SKM-1 treated with dmso at 0.1 percent for 144 hours (cell line): ENCODE measurements at regions not wholly inside any gene's neighbourhood (a gene's known extent, or its start where the extent isn't known, plus 50 kb on each side); places are given as distances from the start of the nearest gene placed in this dataset.

Source experiments
- DNase-seq: peaks from one replicate; lab custom pipeline; 2025; ENCODE audit not compliant: unreplicated experiment; lab: John Stamatoyannopoulos, UW

DNA sequence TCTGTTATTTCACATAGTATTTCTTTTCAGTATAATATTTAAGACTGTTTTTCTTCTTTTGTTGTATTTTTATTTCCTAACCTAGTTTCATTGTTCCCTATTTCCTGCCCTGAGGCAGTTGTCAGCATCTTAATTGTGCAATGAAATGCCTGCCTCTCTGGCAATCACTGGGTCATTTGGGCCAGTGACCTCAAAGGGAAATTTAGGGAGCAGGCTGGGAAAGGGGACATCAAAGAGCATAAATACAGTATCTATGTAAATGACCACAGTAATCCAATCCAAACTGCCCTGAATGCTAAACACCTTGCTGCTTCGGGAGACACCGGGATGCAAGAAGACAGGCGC lies 147.8 kb downstream of the TLR5 start:
- no peak for DNase-seq

DNA sequence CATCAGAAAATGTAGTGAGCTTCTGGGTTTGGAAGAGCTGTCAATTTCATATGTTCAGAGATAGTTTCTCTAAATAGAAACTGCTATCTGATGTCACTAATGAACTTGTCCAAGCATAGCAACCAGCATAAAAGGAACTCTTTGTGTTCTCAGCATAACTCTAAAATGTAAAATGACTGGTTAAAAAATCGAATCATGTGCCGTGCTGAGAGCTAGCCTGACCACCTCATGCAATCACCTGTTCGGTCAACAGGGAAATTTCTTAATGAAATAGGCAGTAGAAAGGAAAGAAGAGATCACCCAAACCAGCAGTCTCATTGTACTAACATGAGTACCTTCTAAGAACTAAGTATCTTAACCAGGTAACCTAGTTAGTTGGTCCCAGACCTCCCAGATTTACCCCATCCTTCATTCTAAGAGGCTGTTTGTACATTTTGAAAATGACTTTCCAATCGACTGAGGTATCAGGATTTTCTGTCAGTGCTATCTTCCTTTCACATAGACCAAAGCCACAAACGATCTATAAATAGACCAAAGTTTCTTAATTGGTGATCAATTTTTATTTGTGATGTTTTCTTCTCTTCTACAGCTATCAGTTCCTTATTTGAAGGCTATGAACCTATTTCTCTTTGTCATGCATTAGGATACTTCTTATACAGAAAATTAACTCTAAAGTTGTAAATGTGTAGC lies 147.3 kb downstream of the TLR5 start:
- no peak for DNase-seq

DNA sequence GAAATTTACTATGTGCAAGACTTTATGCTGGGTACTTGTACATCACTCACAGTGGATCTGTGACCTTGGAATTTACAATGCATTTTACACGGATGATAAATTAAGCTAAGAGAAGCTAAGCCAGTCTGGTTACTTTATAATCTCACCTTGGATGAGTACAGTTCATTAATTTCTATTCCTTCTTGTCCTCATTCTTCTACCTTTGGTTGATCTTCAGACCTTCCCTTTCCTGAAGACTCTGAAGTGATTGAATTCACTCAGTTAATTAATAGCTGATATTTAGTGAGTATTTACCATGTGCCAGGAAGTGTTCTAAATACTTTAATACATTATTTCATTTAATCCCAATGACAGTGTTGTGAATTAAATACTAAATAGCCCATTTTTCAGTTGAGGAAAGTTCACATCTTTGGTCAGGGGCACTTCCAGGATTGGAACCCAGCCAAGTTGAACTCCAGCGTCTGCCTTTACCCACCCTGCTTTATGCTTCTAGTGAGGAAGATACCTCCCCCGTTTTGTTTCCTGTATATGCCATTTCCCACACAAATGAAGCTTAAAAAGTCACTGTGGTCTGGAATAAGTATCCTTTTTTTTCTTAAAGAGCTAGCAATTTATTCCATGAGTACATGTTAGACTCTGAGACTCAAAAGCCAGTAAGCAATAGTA lies 146.6 kb downstream of the TLR5 start:
- DNase-seq, result no peak

DNA sequence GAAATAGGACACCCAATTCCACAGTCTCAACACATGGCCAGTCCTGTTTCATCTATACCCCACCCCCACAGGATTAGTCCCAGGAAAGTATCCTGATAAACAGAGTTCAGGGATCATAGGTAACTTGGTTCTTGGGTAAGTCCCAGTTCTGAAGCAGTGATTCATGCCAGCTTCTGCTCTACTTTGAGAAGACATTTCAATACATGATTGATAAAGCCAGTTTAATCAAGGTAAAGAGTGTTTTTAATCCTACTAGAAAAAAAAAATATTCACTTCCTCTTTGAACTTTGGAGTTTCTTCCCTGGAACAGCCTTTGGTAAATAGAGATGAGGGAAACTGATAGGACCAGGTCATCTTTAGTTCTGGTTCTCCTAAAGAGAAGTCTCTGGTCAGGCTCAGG lies 142.4 kb downstream of the TLR5 start:
- no peak for DNase-seq

DNA sequence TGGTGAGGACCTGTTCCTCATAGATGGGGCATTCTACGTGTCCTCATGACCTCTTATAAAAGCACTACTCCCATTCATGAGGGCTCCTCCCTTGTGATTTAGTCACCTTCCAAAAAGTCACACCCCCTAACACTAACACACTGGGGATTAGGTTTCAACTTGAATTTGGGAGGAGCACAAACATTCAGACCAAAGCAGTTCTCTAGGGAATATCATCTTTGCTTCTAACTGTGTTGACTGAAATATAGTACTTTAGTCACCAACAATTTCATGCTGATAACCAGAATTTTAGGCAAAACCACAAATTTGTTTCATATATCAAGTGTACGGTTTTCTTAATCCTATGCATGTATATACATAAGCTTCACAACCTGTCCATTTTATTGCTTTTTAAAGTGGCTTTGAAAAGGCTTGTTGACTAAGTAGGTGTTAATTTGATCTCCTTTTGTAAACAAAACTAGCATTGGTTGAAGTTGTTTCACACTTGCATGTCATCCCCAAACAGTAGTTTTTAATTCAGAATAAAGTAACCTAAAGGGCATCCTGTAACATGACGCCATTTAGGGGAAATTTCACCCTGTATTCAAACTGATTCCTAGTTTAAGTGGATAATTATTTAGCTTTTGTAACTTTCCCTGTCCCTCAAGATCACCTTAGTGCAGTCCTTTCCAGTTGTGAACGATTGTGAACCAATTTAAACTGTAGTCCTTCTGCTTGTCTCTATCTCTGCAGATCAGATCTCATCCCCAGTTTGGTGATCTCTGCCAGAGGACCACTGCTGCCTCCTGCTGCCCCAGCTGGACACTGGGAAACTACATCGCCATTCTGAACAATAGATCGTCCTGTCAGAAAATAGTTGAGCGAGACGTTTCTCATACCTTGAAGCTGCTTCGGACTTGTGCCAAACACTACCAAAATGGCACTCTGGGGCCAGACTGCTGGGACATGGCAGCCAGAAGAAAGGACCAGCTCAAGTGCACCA lies 141.1 kb downstream of the TLR5 start:
- no peak for DNase-seq

DNA sequence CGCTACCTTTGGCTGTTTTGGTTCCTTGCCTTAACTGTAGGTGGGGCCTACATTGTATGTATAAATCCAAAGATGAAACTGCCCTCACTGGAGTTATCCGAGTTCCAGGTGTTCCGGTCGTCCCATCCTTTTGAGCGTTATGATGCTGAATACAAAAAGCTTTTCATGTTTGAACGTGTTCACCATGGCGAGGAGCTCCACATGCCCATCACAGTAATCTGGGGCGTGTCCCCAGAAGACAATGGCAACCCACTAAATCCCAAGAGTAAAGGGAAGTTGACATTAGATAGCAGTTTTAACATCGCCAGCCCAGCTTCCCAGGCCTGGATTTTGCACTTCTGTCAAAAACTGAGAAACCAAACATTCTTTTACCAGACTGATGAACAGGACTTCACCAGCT lies 139.5 kb downstream of the TLR5 start:
- DNase-seq, result no peak

DNA sequence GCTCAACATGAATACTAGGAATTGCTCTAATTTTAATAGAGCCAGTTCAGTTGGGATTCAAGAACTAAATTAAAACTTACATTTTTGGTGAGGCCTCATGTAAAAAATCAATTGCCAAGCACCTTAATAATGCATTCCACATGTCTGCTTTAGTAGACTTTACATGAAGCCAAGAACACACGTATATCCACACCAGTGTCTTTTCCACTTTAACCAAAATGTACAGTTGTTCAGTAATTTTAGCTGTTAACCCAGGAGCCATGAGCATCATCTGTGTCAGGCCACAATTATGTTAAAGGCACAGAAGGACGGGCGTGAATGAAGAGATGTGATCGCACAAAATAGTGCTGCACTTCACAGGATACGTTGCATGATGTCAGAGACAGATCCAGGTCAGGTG lies 136.7 kb downstream of the TLR5 start:
- DNase-seq, result no peak

DNA sequence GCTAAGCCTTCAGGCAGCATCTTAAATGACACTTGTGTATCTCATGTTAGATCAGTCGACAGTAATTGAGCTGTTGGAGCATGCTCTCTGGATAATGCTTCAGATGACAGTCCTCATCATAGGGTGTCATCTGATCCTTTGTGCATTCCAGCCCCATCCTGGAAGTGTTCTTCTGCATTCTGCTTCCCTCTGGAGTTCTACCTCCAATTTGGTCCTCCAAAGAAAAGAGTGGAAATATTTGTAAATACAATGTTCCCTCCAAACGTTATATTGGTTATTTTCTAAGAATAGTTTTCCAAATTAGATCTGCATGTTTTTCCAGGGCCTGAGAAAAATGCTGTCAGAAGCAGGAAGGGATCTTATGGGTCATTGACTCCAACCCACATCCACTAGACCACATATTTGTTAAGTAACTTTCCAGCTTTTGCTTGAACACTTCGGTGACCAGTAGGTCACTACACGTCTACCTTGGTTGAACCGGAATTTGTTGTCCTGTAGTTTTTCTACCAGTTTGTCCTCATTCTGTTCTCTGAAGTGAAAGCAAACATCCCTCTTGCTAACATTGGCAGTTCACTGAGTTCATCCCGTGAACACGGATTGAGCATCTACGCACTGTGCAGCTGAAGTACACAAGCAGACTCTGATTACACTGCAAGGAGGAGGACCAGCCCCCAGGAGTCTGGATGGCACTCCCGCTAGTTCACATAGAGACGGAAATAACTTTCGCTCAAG lies 136.0 kb downstream of the TLR5 start:
- DNase-seq, result no peak

DNA sequence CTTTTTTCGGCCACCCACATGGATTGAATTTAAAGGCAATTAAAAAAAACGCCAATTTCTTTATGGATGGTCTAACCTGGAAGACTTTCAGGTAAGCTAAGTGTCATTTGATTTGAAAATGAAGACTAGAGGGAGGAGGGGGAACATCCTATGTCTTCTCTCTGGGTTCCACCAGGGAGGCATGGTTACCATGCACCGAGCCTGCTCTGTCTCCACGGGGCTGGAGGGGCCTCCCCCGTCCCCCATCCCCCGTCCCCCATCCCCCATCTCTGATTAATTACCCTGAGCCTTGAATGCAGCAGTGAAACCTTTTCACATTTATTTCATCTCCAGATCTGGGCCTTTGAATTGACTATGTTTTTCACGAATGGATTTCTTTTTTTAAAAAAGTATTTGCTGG lies 135.1 kb downstream of the TLR5 start:
- DNase-seq, result no peak

DNA sequence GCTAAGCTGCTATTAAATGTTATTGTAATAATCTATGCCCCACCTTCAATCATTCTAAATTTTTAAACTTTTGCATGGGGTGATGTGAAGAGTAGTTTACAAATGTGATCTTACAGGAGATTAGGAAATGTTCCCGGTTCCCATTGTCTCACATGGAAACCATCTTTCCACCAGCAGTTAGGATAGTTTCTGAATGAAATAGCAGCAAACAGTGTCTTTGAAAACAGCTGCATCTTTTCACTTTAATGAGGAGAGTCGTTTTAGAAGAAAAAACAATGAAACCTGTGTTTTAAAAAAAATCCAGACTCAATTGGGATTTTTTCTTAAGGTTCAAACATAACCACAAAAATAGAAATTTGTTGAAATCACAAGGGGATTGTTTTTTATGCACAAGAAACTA lies 134.2 kb downstream of the TLR5 start:
- no peak for DNase-seq

DNA sequence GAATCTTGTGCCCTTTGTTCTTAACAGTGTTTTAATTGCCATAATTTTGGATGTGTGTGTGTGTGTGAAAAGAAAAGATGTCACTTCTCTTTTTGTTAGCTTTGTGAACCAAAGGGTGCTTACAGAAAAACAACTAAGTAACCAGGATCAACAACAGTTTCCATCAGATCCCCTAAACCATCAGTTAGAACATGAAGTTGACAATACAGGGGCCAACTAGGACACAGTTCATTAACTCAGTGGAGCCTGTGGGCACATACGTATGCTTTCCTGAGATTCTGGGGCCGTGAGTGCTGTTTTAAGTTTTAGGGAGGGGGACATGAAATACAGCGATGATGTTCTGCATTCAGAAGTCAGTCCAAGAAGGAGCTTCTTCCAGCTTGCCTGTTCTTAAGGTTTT lies 133.6 kb downstream of the TLR5 start:
- no peak for DNase-seq

DNA sequence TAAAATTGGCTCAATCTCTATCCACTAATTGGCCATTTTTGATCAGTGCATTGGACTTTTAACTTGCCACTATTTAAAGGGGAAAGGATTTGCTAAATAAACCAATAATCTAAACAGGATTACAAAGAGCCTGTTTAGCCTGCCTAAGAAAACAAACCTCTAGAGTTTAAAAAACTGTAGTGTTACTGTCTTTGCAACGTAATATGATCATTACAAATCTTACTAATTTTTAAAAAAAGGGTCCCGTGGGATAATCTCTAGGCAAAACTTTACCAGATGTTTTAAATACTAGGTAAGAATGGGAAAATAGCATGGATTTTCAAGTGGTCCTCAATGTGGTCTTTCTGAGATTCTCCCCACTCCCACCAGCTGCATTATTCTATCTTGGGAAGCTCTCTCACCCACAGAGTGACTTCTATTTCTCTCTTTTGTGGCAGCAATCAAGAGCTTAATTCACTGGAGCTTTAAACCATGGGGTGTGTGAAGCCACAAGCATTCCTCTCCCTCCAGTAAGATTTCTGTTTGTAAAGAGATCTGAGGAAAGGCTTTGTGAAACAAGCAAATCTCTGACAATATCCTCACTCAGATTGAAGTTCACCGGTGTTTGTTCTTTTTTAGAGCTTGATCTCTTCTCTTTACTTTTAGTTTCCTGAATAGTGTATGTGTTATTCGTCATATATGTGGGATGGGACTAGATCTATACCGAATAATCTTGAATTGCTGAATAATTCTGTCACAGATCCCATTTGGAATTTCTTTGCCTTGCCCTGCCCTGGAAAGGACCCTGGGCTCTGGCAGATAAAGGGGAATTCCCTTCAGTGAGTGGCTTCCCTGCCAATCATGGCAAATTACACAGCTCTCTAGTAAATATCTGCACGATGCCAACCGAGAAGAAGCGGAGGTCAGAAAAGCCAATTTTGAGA lies 132.2 kb downstream of the TLR5 start:
- no peak for DNase-seq

DNA sequence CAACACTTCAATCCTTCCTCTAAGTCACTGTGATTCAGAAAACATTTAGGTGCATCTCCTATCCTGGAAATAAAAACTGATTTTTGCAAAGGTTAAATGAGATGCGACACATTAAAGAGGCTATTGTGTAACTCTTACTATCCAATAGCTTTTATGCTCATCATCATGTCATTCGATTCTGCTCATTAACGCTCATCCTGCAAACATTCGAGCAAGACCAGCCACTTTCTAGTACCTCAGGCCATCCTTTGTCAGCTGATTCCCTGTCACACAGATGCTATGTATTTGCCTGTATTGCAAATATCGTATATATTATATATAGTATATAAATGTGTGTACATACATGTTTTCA lies 131.6 kb downstream of the TLR5 start:
- DNase-seq, result no peak

DNA sequence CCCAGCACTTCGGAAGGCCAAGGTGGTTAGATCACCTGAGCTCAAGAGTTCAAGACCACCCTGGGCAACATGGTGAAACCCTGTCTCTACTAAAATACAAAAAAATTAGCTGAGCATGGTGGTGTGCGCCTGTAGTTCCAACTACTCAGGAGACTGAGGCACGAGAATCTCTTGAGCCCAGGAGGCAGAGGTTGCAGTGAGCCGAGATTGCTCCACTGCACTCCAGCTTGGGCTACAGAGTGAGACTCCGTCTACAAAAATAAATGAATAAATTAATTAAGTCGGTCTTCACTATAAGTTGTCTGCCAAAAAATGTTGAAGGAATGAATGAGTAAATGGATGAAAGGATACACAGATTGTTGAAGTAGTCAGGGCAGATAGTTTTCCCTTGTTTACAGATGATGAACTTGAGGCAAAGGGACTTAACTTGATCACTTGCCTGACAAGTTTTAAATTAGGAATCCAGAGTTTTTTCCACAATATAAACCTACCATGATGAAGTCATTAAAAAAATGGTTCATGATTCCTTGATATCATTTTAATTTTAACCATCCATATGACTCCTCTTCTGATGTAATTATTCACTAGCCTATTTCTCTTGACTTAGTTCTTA lies 130.8 kb downstream of the TLR5 start:
- DNase-seq, result no peak

DNA sequence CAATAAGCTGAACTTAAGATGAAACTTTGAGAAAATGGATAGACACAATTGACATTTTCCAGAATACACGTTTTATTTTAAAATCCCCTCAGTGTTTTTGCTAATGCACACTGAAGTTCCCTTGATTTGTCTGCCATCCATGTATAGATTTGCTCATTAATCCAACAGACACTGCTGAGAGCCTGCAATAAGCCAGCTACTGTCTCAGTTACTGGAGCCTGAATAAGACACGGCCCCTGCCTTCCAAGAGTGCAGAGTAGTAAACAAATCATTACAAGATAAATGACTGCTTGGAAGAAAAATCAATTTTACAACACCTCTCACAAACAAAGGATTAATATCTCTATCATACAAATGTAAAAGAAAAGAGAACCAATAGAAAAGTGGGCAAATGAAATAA lies 130.1 kb downstream of the TLR5 start:
- DNase-seq, result no peak

DNA sequence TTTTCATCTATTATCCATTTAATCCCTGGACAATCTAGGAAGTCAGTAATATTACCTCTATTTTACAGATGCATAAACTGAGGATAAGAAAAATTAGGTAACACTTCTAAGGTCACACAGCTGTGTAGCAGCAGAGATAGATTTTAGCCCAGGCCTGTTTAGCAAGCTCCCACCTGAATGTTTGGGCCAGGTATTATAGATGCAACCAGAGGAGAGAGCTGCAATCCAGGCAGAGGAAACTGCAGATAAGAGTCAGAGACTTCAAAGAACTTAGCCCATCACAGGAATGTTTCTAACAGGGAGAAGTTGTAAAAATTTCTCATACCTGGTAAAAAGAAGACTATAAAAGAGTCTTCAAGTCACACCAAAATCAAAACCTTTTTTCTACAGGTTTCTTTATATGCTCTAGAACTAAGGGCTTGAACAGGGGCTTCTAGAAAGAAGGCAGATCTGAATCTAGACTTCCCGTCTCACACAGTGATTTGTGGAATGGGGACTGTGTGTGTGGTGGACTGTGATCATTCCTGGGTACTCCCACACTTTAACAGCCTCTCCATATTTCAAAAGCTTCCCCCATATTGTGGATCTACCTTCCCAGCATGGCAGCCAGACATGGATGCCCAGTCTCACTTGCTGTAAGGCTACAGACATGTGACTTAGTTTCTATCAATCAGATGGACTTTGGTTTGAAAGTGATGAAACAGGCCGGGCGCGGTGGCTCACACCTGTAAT lies 128.7 kb downstream of the TLR5 start:
- DNase-seq, result no peak

DNA sequence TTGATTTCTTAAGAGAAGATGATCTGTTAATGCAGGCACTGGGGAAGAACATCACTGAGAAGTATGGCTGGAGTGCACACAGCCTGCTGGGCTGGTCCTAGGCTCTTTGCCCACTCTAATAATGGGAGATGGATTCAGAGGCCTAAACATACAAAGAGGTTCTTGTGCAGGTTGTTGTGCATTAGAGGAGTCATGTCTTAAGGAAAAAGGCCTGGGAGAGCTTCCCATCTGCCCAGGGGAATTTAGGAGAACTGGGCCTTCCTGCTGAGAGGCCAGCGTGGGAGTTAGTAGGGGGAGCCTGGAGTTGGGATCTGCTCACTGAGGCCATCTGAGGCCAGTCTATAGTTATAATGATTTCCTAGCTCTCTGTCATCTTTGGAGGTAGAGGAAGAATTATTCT lies 126.7 kb downstream of the TLR5 start:
- no peak for DNase-seq

DNA sequence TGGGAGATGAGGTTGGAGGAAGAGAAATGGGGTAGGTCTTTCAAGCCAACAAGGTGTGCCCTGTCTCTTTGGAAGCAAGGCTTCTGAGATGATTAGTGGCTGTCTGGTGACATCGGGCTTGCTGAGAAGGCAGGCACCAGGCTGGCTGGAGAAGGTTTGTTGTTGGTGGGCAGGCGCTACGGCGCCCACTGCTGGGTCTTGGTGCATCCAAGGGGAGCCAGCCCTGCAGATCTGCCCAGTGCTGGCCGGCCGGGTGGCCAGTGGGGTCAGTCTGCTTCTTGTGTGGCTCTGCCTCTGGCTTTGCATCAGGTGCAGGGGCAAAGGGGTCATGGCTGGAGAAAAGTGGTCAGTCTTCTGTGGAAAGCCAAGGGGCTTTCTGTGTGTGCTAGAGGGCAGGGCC lies 126.2 kb downstream of the TLR5 start:
- DNase-seq, result no peak

DNA sequence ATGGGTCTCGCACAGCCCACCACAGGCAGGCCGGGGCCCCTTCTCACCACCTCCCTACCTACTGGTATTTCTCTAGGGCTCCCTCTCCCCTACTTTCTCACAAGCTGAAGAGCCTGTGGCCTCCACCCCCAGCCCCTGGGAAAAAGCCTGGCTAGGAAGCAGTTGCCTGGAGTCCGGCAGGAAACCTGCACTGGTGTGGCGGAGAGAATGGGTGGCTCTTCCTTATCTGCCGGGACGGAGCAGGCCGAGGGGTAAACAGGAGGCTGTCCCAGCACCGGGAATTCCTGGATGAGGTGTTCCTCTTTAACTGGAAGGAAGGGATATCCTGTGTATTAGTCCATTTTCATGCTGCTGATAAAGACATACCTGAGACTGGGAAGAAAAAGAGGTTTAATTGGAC lies 125.8 kb downstream of the TLR5 start:
- no peak for DNase-seq
